Mesenchymal stem cell (in vitro differentiated cells and primary cell): ENCODE measurements at regions not wholly inside any gene's neighbourhood (a gene's known extent, or its start where the extent isn't known, plus 50 kb on each side); places are given as distances from the start of the nearest gene placed in this dataset.

Experiments
- DNase-seq: peaks from one replicate; pipeline ENCODE4 v3.0.0-alpha.2; 2013
- H2AFZ ChIP-seq: one replicate; pipeline ENCODE4 v1.6.1; 2013; ENCODE audit warnings: low read depth, mild to moderate bottlenecking, control low read depth, inconsistent platforms, low read length, moderate library complexity
- H2AK5ac ChIP-seq: 2 replicates; pipeline ENCODE4 v1.6.1; 2013; ENCODE audit warnings: low read length, moderate library complexity, mild to moderate bottlenecking, inconsistent platforms; ENCODE audit not compliant: severe bottlenecking
- H2BK120ac ChIP-seq: one replicate; pipeline ENCODE4 v1.6.1; 2013; ENCODE audit warnings: low read depth, mild to moderate bottlenecking, inconsistent platforms, low read length, moderate library complexity
- H2BK12ac ChIP-seq, 2 experiments: one replicate each; pipeline ENCODE4 v1.6.1; 2013; ENCODE audit warnings: inconsistent platforms in 2 of 2, low read length in 2 of 2, mild to moderate bottlenecking in 2 of 2, moderate library complexity in 2 of 2, control low read depth in 1 of 2
- H2BK15ac ChIP-seq: one replicate; pipeline ENCODE4 v1.6.1; 2013; ENCODE audit warnings: mild to moderate bottlenecking, low read depth, inconsistent platforms; ENCODE audit not compliant: poor library complexity, severe bottlenecking
- H2BK5ac ChIP-seq: 2 replicates; pipeline ENCODE4 v1.6.1; 2013; ENCODE audit warnings: low read depth, mild to moderate bottlenecking, low read length, control low read depth, inconsistent platforms; ENCODE audit not compliant: poor library complexity, severe bottlenecking
- H3K14ac ChIP-seq, 2 experiments: one replicate each; pipeline ENCODE4 v1.6.1; 2013; ENCODE audit warnings: inconsistent platforms in 2 of 2, low read length in 2 of 2, control low read depth in 1 of 2, mild to moderate bottlenecking in 1 of 2, moderate library complexity in 1 of 2
- H3K18ac ChIP-seq, 2 experiments: one replicate each; pipeline ENCODE4 v1.6.1; 2013; ENCODE audit warnings: inconsistent platforms in 2 of 2, low read length in 2 of 2, control low read depth in 1 of 2, low read depth in 1 of 2, mild to moderate bottlenecking in 1 of 2
- H3K23ac ChIP-seq, 2 experiments: one replicate each; pipeline ENCODE4 v1.6.1; 2013; ENCODE audit warnings: inconsistent platforms in 2 of 2, low read length in 2 of 2, mild to moderate bottlenecking in 2 of 2, moderate library complexity in 2 of 2, control low read depth in 1 of 2
- H3K27ac ChIP-seq: 2 replicates; pipeline ENCODE4 v1.5.1; 2013; ENCODE audit warnings: mild to moderate bottlenecking, moderate library complexity, low read length, control low read depth, inconsistent platforms; ENCODE audit not compliant: poor library complexity, severe bottlenecking
- H3K27me3 ChIP-seq, 2 experiments: 2 replicates each; pipeline versions ENCODE4 v1.6.1 to v1.7.0; 2013; ENCODE audit warnings: low read length in 2 of 2, mild to moderate bottlenecking in 2 of 2, moderate library complexity in 2 of 2, control low read depth in 1 of 2, inconsistent platforms in 1 of 2; ENCODE audit not compliant: control insufficient read depth in 1 of 2, insufficient read depth in 1 of 2
- H3K36me3 ChIP-seq, 2 experiments: 2 replicates each; pipeline versions ENCODE4 v1.6.1 to v1.7.0; 2013; ENCODE audit warnings: low read length in 2 of 2, control low read depth in 1 of 2, inconsistent platforms in 1 of 2, low read depth in 1 of 2, mild to moderate bottlenecking in 1 of 2; ENCODE audit not compliant: insufficient read depth in 2 of 2, control insufficient read depth in 1 of 2
- H3K4ac ChIP-seq, 2 experiments: one replicate each; pipeline ENCODE4 v1.6.1; 2013; ENCODE audit warnings: inconsistent platforms in 2 of 2, low read length in 2 of 2, mild to moderate bottlenecking in 2 of 2, moderate library complexity in 2 of 2, control low read depth in 1 of 2, low read depth in 1 of 2
- H3K4me1 ChIP-seq: 2 replicates; pipeline ENCODE4 v1.6.1; 2013; ENCODE audit warnings: low read depth, low read length, control low read depth; ENCODE audit not compliant: control insufficient read depth, insufficient read depth
- H3K4me2 ChIP-seq: 2 replicates; pipeline ENCODE4 v1.6.1; 2013; ENCODE audit warnings: low read length, mild to moderate bottlenecking, inconsistent platforms; ENCODE audit not compliant: poor library complexity, severe bottlenecking
- H3K4me3 ChIP-seq, 2 experiments: 2 replicates each; pipeline versions ENCODE4 v1.5.1 to v1.7.0; 2013; ENCODE audit warnings: low read length in 2 of 2, mild to moderate bottlenecking in 2 of 2, control low read depth in 1 of 2, low read depth in 1 of 2; ENCODE audit not compliant: insufficient read depth in 1 of 2
- H3K79me1 ChIP-seq: replicated peaks from 2 replicates; pipeline ENCODE4 v1.6.1; 2013; ENCODE audit warnings: mild to moderate bottlenecking, control low read depth, low read length, inconsistent platforms; ENCODE audit not compliant: poor library complexity, severe bottlenecking
- H3K9ac ChIP-seq: 2 replicates; pipeline ENCODE4 v1.7.0; 2013; ENCODE audit warnings: mild to moderate bottlenecking, low read length, moderate library complexity
- H3K9me3 ChIP-seq: 2 replicates; pipeline ENCODE4 v1.7.0; 2013; ENCODE audit warnings: mild to moderate bottlenecking, low read length; ENCODE audit not compliant: control insufficient read depth
- H4K8ac ChIP-seq: one replicate; pipeline ENCODE4 v1.6.1; 2013; ENCODE audit warnings: inconsistent platforms, mild to moderate bottlenecking, low read length, moderate library complexity
- H4K91ac ChIP-seq: one replicate; pipeline ENCODE4 v1.6.1; 2013; ENCODE audit warnings: mild to moderate bottlenecking, low read length, inconsistent platforms
- WGBS: methylation state at CpG from one replicate; pipeline ENCODE4 v1.1.7; 2013; ENCODE audit warnings: mixed read lengths; 5-methylcytosine and 5-hydroxymethylcytosine counted together

DNA sequence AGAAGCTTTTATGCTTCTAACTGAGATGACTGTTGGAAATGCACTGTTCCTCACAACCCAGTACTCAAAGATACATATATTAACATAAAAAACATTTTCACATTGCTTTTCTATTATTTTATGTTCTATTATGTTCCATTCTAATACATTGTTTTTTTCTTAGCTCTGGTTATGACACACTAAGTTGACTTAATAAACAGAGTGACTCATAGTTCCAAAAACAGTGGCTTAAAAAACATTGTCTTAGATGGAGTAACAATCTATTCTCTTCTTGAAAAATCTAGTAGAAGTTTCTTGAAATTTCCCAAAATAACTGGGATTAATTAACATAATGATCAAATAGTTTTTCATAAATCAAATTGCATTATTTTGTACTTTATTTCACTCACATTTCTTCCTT lies 328.2 kb upstream of the LRATD1 start:
- Histone ChIP-seq H2AFZ (no peak overlapping the region), H2BK15ac (no peak overlapping the region)

DNA sequence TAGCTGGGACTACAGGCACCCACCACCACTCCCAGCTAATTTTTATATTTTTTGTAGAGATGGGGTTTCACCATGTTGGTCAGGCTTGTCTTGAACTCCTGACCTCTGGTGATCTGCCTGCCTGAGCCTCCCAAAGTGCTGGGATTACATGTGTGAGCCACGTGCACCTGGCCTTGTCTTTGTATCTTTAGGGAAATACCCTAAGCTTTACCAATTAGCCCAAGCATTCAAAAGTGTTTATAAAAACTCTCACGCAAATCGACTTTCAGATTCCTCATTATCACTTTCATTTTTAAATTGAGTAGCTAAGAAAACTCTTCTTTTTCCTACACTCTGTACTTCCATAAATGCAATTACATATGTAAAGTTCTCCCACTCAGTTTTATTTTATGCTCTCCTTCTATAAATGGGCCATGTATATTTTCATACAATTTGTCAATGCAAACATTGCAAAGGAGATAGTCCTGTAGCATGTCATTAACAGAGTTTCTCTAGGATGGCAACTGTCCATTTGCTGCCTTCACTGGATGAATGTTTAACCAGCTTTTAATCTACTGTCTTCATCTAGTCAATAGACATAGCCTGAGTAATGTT lies 326.2 kb upstream of the LRATD1 start:
- Histone ChIP-seq H3K4ac (no peak overlapping the region), H2BK5ac (no peak overlapping the region), H3K18ac (no peak overlapping the region), H4K91ac (no peak overlapping the region), H2BK12ac (no peak overlapping the region), H2BK120ac (no peak overlapping the region), H3K36me3 (no peaks in the 10 kb centered on the region), H2AK5ac (no peak overlapping the region), H2AFZ (no peak overlapping the region), H3K23ac (no peak overlapping the region), H3K27me3 (no peaks in the 10 kb centered on the region), H3K79me1 (no peaks in the 10 kb centered on the region), H2BK15ac (no peak overlapping the region), H3K27ac (no peak overlapping the region), H3K4me2 (no peak overlapping the region), H3K9ac (no peak overlapping the region), H3K4me1 (no peaks in the 10 kb centered on the region), H3K4me3 (no peak overlapping the region), H4K8ac (no peak overlapping the region), H3K14ac (no peak overlapping the region), H3K9me3 (no peaks in the 10 kb centered on the region)
- 70% methylated on average over 3 of the region's 3 CpGs for WGBS
- DNase-seq, result no peak

More for the DNA sequence above, 328.2 kb upstream of the LRATD1 start:
- Histone ChIP-seq H3K27ac (no peak overlapping the region), H3K14ac (no peak overlapping the region), H4K91ac (no peak overlapping the region), H4K8ac (no peak overlapping the region), H2BK5ac (no peak overlapping the region), H3K18ac (no peak overlapping the region), H3K27me3 (no peaks in the 10 kb centered on the region), H3K4me1 (no peaks in the 10 kb centered on the region), H2BK12ac (no peak overlapping the region), H3K4me3 (no peak overlapping the region), H3K36me3 (no peaks in the 10 kb centered on the region), H3K23ac (no peak overlapping the region), H3K4ac (no peak overlapping the region), H2AK5ac (no peak overlapping the region), H3K4me2 (no peak overlapping the region), H3K9me3 (no peaks in the 10 kb centered on the region), H3K9ac (no peak overlapping the region), H2BK120ac (no peak overlapping the region), H3K79me1 (no peaks in the 10 kb centered on the region)
- no peak for DNase-seq

DNA sequence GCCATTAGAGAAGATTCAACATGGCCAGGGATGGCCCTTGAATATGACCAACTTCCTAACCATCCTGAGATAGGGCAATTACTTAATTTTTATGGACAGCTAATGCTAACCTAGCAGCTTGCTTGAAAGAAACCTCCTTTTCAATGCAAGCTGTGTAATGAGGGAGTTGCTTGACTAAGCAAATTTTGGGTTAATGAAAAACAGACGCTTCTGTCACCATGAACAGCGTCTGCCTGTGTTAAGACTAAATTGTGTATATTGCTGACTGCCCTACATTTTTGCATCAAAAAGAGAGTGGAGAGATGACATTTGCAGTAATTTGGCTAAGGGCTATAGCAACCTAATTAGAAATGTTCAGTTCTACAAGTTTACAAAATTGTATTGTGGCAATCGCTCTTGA lies 319.2 kb upstream of the LRATD1 start:
- no peak overlapping the region for H3K9ac ChIP-seq
- no peak overlapping the region for H2BK120ac ChIP-seq
- H3K9me3 ChIP-seq, result no peaks in the 10 kb centered on the region
- H4K8ac ChIP-seq, result no peak overlapping the region
- no peak overlapping the region for H3K23ac ChIP-seq
- no peak overlapping the region for H3K27ac ChIP-seq
- H3K79me1 ChIP-seq, result no peaks in the 10 kb centered on the region
- no peak overlapping the region for H3K4ac ChIP-seq
- no peak overlapping the region for H3K18ac ChIP-seq
- H3K4me2 ChIP-seq, result no peak overlapping the region
- no peak for DNase-seq
- WGBS, result 46% methylated on average over 2 of the region's 3 CpGs
- H3K27me3 ChIP-seq, result no peaks in the 10 kb centered on the region
- no peak overlapping the region for H2BK15ac ChIP-seq
- no peak overlapping the region for H2AFZ ChIP-seq
- H2BK12ac ChIP-seq, result no peak overlapping the region
- H3K4me1 ChIP-seq, result no peaks in the 10 kb centered on the region
- no peak overlapping the region for H3K14ac ChIP-seq
- no peak overlapping the region for H2AK5ac ChIP-seq
- H2BK5ac ChIP-seq, result no peak overlapping the region
- H3K4me3 ChIP-seq, result no peak overlapping the region
- H3K36me3 ChIP-seq, result no peaks in the 10 kb centered on the region
- H4K91ac ChIP-seq, result no peak overlapping the region

DNA sequence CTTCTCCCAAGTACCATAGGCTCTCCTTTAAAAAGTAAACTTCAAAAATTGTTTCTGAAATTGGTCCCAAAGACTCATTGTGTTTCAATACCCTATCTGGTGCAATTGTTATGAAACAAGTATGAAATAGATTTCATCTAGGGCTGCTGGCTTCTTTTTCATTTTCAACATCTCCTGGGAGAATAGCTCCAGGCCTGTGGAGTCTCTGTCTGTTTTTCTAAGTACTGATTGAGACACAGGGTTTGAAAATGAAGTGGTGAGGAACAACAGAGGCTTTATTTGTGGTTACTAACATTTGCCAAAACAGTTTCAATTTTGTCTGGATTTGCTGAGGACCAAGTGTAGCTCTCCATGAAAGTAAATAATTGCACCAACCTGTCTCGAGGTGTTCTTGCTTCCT lies 315.9 kb upstream of the LRATD1 start:
- Histone ChIP-seq H2AK5ac (no peak overlapping the region), H3K4ac (no peak overlapping the region), H4K91ac (no peak overlapping the region), H3K4me3 (no peak overlapping the region), H3K9me3 (no peaks in the 10 kb centered on the region), H3K4me1 (no peaks in the 10 kb centered on the region), H2BK5ac (no peak overlapping the region), H3K79me1 (no peaks in the 10 kb centered on the region), H4K8ac (no peak overlapping the region), H3K18ac (no peak overlapping the region), H3K14ac (no peak overlapping the region), H3K36me3 (no peaks in the 10 kb centered on the region), H3K27me3 (no peaks in the 10 kb centered on the region), H2BK12ac (no peak overlapping the region), H2BK120ac (no peak overlapping the region), H3K27ac (no peak overlapping the region), H3K23ac (no peak overlapping the region), H2BK15ac (no peak overlapping the region), H3K9ac (no peak overlapping the region), H2AFZ (no peak overlapping the region), H3K4me2 (no peak overlapping the region)
- no peak for DNase-seq
- 52% methylated on average over 1 of the region's 1 CpG for WGBS
